HG03565 (cell line): ENCODE measurements at regions not wholly inside any gene's neighbourhood (a gene's known extent, or its start where the extent isn't known, plus 50 kb on each side); places are given as distances from the start of the nearest gene placed in this dataset.
"Not testable (repeated sequence)": the region's sequence is repeated elsewhere in the genome, so short reads cannot be mapped to it uniquely, and the experiment has no call there.

Experiments used
- ATAC-seq: cut with Tn5 transposase; IDR thresholded peaks from one replicate; pipeline ENCODE4 v1.9.1; 2021; ENCODE audit warnings: mild to moderate bottlenecking, moderate library complexity; ENCODE audit not compliant: unreplicated experiment

DNA sequence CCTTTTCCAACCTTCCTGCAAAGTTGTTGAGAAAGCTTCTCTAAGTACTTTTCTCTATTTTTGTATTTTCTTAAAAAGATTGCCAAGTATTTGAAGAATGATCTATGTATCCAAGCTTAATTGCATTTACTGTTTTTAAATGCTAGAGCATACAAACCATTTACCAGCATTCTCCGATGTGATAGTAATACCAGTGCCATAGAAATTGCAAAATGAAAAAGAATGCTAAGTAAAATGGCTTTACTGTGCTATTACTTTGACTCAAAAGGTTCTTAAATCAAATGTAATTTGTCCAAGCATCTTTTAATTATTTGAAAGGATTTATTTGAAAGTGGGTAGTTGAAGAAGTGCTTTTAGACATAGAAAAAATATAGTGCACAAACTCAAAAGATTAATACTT lies 1183.2 kb downstream of the RAPGEF2 start:
- no peak for ATAC-seq

GRCh38 chr4:160296476-160296875 lies 1193.6 kb downstream of the RAPGEF2 start:
- ATAC-seq, result no peak

DNA sequence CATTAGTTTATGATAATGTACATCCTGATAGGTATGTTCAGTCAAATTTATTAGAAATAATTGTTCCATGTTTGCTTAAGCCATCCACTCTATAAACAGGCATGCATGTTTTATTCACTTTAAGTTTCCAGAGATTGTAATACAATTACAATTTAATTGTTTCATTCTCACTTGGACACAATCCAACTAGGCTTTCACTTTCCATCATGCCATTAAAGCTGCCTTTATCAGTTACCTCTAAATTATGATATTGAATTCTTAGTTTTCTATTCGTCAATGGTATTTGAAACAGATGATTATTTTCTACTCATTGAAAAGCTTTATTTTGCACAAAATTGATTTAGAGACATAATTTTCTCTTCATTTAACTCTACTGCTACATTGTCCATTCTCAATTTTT lies 1196.3 kb downstream of the RAPGEF2 start:
- ATAC-seq, result no peak

DNA sequence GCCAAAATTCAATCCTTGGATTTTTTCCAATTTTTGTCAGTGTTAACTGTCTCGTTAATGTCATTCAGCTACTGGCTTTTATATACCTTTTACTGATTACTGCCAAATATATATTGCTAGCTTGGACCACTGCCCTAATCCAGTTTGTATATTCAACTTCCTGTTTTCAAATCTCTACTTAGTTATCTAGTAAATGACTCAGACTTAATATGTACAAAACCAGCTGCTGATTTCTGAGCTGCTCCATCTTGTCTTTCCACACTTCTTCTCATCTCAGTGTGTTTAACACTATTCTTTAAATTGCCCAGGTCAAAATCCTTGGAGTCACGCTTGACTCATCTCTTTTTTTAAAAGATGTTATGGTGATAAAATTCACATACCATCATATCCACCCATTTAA lies 1196.7 kb downstream of the RAPGEF2 start:
- ATAC-seq, result no peak

DNA sequence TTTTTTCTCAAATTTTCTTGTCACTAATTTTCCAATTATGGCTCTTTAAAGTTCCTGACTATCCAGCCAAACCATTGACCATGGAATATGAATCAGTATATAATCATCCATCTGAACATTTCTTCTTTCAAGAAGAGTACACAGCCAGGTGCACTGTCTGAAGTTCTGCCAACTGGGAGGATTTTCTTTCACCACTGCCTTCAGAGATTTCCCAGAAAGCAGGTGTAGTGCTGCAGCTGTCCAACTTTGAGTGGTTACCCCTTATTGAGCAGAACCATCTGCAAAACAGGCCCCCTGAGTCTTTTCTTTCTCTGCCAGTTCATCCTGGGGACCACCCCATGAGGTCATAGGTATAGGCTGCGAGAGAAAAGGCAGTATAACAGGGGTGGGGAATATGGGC lies 1213.2 kb downstream of the RAPGEF2 start:
- ATAC-seq, result no peak

DNA sequence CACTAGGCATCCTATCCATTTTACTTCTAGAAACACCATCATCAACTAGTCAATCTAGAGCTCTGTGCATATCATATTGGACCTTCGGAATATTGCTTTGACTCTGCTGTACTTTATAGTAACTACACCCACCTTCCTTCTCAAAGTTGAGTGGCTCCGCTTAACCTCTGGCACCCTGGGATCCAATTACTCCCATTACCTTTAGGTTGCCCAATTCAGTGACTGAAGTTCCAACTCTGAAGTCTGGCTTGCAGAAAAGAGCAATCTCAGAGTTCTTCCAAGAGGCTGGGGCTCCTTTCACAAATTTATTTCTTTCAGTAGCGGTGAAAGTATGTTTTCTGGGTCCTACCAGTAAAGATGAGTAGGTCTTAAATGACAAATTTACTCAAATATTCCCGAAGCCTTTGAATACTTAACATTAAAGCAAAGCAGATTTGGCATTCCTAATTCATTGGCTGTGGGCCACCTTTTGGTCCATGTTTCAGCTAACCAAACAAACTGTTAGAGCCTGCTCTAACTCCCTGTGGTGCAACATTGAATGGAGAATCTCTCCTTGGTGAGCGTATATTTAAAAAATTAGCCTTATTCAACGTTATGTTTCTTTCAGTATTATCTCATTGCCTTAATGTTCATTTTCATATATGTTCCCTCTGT lies 1215.8 kb downstream of the RAPGEF2 start:
- no peak for ATAC-seq

- no peak for ATAC-seq
Observed at GRCh38 chr4:160319221-160319867, 1216.5 kb downstream of the RAPGEF2 start.

GRCh38 chr4:160319868-160320260 lies 1217.0 kb downstream of the RAPGEF2 start:
- ATAC-seq, result no peak

DNA sequence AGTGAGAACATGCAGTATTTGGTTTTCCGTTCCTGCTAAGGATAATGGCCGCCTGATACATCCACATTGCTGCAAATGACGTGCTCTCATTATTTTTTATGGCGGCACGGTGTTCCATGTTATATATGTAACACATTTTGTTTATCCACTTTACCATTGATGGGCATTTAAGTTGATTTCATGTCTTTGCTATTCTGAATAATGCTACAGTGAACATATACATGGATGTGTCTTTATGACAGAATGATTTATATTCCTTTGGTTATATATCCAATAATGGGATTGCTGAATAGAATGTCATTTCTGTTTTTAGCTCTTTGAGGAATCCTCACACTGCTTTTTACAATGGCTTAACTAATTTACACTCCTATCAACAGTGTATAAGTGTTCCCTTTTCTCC lies 1223.2 kb downstream of the RAPGEF2 start:
- no peak for ATAC-seq

DNA sequence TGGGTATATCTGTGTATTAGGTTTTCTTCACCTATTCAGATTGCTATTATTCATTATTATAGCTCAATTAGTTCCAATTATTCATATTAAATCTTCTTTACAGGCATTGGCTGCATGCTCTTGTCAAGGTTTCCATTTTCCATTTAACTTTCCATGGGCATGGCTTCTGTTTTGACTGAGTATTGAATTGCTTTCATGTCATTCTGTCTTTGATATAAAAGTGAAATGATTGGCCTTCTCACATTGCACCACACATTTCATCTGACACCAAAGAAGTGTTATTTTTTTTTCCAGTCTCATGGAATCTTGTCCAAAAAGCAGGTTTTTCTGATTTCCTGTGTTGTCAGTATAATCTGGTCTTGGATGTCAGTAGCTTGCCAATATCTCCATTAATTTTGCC lies 1244.3 kb downstream of the RAPGEF2 start:
- ATAC-seq, result no peak

GRCh38 chr4:160350944-160351343 lies 1248.1 kb downstream of the RAPGEF2 start:
- ATAC-seq, result no peak

DNA sequence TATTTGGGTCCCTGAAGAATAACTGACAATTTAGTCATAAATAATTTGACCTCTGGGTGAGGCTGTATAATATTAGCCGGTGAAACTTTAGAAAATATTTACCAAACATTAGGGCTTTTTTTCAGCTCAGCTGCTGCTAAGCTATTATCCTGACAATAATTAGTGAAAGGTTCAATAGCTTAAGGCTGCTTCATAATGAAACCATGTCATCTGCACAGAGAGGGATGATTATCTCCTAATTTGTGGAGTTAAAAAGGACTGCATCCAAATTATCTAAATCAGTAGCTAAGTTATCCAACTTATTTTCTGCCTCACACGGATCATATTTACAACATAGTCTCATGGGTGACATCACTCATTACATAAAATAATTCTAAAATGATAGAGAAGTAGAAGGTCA lies 1249.8 kb downstream of the RAPGEF2 start:
- ATAC-seq, result no peak

- ATAC-seq, result no peak
Observed at GRCh38 chr4:160353548-160353947, 1250.7 kb downstream of the RAPGEF2 start.

DNA sequence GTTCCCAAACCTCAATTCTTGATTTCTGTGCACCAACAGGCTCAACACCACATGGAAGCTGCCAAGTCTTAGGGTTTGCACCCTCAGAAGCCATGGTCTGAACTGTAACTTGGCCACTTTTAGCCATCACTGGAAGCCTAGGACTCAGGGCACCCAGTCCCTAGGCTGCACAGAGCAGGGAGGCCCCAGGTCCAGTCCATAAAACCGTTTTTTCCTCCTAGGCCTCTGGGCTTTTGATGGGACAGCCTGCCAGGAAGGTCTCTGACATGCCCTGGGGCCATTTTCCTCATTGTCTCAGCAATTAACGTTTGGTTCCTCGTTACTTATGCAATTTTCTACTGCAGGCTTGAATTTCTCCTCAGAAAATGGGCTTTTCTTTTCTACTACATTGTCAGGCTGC lies 1259.6 kb downstream of the RAPGEF2 start:
- ATAC-seq, result no peak

GRCh38 chr4:160364217-160364616 lies 1261.3 kb downstream of the RAPGEF2 start:
- ATAC-seq, result no peak

DNA sequence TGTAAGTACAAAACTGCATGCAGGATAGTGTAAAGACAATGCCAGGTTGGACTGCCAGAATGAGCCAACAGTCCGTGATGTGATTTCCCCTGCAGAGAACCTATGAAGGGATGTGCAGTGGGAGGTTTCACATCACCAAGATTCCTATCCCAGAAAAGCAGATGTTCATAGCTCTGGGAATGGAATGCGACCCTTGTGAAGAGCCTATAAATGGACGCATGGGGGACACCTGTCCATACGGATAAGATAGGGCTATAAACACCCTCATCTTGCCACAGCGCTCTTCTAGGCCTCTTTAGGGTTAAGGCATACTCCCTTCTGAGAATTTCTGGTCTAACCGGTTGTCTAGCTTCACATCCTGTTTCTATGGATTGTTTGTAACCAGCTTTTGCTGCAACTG lies 1261.8 kb downstream of the RAPGEF2 start:
- ATAC-seq, result not testable (repeated sequence)

DNA sequence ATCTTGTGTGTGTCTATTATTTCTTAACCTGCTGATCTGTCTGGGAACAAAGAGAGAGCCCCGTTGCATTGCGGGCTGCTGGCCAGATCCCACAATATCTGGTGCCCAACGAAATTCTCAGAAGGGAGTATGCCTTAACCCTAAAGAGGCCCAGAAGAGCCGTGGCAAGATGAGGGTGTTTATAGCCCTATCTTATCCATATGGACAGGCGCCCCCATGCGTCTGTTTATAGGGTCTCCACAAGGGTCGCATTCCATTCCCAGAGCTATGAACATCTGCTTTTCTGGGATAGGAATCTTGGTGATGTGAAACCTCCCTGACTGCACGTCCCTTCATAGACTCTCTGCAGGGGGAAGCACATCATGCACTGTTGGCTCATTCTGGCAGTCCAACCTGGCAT lies 1262.5 kb downstream of the RAPGEF2 start:
- ATAC-seq, result not testable (repeated sequence)

DNA sequence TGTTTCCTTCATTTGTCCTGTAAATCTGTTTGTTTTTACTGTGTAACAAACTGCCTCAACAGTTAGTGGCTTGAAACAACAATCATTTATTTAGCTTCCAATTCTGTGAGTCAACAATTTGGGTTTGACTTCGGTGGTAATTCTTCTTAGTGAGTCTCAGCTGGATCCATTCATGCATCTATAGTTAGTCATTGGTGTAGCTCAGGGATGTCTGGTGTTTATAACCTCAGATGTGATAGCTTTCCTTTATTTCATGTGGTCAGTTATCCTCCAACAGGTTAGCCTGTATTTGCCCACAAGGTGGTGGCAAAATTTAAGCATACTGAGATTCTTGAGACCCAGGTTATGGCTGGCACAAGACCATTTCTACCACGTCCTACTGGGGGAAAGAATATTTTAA lies 1267.2 kb downstream of the RAPGEF2 start:
- ATAC-seq, result no peak

DNA sequence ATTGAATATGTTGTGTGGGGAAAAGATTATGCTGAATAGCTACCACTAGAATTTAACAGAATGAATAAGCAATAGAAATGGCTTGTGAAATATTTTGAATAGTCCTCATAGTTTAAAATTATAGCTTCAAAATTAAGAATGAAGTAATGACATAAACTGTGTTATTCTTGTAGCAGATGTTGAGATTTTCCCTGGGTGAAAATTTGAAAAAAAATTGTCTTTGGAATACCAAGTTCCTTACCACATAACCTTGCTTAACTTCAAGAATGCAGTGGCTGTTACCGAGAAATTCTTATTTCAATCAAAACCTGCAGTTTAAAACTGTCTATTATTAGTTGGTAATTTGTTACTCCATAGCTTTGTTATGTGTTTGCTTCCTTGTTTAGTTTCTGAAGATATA lies 1268.6 kb downstream of the RAPGEF2 start:
- no peak for ATAC-seq

DNA sequence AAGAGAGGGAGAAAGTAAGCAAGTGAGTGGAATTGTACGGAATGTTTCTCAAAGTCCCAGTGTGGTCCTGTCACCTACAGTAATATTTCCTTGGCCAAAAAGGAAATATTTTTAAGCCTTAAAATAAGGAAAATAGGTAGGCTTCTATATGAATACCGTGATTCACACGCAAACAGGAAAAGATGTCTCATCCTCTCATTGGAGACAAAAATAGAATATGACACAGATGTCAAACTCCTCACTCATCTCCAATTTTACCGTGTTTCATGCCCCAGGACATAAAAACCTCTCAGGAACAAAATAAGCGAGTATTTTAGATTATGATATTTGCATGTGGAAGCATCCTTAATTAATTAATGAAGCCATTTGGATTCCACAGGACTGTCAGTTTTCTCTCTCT lies 1269.5 kb downstream of the RAPGEF2 start:
- ATAC-seq, result no peak

GRCh38 chr4:160373911-160374310 lies 1271.0 kb downstream of the RAPGEF2 start:
- no peak for ATAC-seq

DNA sequence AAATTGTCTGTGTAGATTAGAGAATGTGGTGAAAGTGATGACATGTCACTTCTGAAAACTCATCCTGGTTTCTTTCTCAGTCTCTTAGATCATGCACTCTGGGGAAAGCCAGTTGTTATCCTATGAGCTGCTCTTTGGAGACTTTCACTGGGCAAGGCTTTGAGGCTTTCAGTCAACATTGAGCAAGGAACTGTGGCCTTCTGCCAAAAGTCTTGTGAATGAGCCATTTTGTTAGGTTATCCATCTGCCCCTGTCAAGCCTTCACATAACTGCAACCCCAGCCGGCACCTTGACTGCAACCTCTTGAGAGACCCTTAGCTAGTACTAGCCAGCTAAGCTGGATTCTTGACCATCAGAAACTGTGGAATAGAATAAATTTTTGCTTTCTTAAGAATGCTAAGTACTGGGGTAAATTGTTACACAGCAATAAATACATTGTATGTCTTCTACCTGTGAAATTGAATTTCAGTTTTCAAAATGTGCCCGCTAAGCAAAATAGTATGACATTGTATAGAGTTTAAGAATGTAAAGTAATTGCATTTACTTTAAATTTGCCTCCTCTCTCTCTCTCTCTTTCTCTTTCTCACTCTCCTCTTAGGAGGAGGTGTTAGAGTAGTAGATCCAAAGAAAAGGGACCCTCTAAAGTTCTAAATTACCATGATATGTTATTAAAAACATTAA lies 1273.0 kb downstream of the RAPGEF2 start:
- ATAC-seq, result no peak
